ENCODE measurements at regions not wholly inside any gene's neighbourhood (a gene's known extent, or its start where the extent isn't known, plus 50 kb on each side); places are given as distances from the start of the nearest gene placed in this dataset.
A peak's percentile ranks its signal among the peaks of the same experiment; 100 is the strongest.

DNA sequence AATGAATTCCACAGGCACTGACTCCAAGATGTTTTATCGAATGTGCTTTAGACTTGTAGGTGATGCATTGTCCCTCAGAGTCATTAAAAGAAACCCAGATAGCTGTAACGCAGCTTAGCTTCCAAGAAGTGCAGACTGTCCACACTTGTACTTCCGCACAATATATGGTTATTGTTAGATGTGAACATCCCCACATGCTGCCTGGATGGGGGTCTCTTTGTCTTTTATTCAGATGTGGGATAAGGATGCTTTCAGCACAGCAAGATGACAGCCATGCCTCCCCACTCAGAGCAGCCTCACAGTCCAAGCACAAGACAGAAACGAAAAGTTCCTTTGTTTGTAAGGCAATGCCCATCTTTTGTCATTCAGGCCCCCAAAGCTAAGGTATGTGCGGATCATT, 416.6 kb downstream of the HRH4 start:
- no peak for TF ChIP-seq EZH2phosphoT487 (IDR thresholded peaks at IDR 0.05; ENCODE audit: borderline replicate concordance)
- TF ChIP-seq, protein P1, sequence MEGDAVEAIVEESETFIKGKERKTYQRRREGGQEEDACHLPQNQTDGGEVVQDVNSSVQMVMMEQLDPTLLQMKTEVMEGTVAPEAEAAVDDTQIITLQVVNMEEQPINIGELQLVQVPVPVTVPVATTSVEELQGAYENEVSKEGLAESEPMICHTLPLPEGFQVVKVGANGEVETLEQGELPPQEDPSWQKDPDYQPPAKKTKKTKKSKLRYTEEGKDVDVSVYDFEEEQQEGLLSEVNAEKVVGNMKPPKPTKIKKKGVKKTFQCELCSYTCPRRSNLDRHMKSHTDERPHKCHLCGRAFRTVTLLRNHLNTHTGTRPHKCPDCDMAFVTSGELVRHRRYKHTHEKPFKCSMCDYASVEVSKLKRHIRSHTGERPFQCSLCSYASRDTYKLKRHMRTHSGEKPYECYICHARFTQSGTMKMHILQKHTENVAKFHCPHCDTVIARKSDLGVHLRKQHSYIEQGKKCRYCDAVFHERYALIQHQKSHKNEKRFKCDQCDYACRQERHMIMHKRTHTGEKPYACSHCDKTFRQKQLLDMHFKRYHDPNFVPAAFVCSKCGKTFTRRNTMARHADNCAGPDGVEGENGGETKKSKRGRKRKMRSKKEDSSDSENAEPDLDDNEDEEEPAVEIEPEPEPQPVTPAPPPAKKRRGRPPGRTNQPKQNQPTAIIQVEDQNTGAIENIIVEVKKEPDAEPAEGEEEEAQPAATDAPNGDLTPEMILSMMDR (conservative IDR thresholded peaks at IDR 0.05; ENCODE audit: low read length) = no peak
- Histone ChIP-seq H3K4me3 (ENCODE audit: low read length, poor library complexity, severe bottlenecking) (no peak overlapping the region), H3K9me2 (replicated peaks; ENCODE audit: low read depth, low read length) (no peaks in the 10 kb centered on the region), H4K20me1 (ENCODE audit: insufficient read depth, low read length, poor library complexity, severe bottlenecking) (no peaks in the 10 kb centered on the region), H2AFZ (ENCODE audit: low read length) (no peak overlapping the region), H3K9ac (ENCODE audit: low read depth, low read length, poor library complexity, severe bottlenecking) (no peak overlapping the region), H3K4me2 (ENCODE audit: low read depth, low read length, poor library complexity, severe bottlenecking) (no peak overlapping the region), H3K9me3 (ENCODE audit: insufficient read depth, low read depth, low read length) (no peaks in the 10 kb centered on the region), H3F3A (ENCODE audit: low read depth) (no peaks in the 10 kb centered on the region), H3K36me3 (ENCODE audit: insufficient read depth, low read length) (no peaks in the 10 kb centered on the region), H3K79me2 (ENCODE audit: insufficient read depth, low read length) (no peaks in the 10 kb centered on the region), H3K4me1 (ENCODE audit: insufficient read depth, low read length, poor library complexity, severe bottlenecking) (peaks cover 5% of the 10 kb centered on the region), H3K27me3 (ENCODE audit: insufficient read depth, low read length, poor library complexity, severe bottlenecking) (no peaks in the 10 kb centered on the region)

DNA sequence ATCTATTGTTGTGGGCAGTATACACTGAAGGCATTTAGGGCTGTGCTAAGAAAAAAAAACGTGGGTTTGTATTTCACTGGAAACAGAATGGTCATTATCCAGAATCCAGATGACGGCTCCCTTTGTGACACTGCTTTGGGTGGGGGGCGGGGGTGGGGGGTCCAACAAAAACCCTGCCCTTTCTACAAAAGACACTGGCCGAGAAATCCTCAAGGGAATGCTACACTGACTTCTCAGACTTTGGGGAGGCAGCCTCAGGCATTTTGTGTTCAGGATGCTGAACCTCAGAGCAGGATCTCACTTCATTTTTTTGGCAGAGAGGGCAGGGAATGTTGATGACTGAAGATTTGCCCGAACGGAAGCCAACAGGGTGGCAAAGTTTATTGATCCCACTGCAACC, 417.1 kb downstream of the HRH4 start:
- Histone ChIP-seq H3K79me2 (ENCODE audit: insufficient read depth, low read length) (no peaks in the 10 kb centered on the region), H3K36me3 (ENCODE audit: insufficient read depth, low read length) (no peaks in the 10 kb centered on the region), H3K4me3 (ENCODE audit: low read length, poor library complexity, severe bottlenecking) (no peak overlapping the region), H3K27me3 (ENCODE audit: insufficient read depth, low read length, poor library complexity, severe bottlenecking) (no peaks in the 10 kb centered on the region), H4K20me1 (ENCODE audit: insufficient read depth, low read length, poor library complexity, severe bottlenecking) (no peaks in the 10 kb centered on the region), H3K9ac (ENCODE audit: low read depth, low read length, poor library complexity, severe bottlenecking) (no peak overlapping the region), H3K4me1 (ENCODE audit: insufficient read depth, low read length, poor library complexity, severe bottlenecking) (peaks cover 5% of the 10 kb centered on the region), H3K9me3 (ENCODE audit: insufficient read depth, low read depth, low read length) (no peaks in the 10 kb centered on the region), H2AFZ (ENCODE audit: low read length) (no peak overlapping the region), H3F3A (ENCODE audit: low read depth) (no peaks in the 10 kb centered on the region), H3K4me2 (ENCODE audit: low read depth, low read length, poor library complexity, severe bottlenecking) (no peak overlapping the region), H3K9me2 (replicated peaks; ENCODE audit: low read depth, low read length) (no peaks in the 10 kb centered on the region)
- TF ChIP-seq, protein P1 (conservative IDR thresholded peaks at IDR 0.05; ENCODE audit: low read length) = no peak
- no peak for TF ChIP-seq EZH2phosphoT487 (IDR thresholded peaks at IDR 0.05; ENCODE audit: borderline replicate concordance)

DNA sequence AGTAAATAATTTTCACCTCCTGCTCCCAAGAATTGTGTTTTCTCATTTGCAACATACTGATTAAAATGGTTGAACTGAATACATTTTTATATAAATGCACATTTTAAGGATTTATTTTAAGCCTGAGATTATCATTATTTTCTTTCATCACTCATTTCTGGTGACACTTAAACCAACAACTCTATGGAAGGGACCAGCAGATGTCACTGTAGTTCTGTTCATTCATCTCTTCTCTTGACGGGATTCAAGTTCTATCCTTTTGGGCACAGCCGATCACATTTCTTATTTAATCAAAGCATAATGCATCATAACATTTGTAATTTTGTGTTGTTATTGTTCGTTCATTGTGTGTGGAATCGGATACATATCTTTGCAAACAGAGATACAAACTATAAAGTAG, 417.9 kb downstream of the HRH4 start:
- Histone ChIP-seq H4K20me1 (ENCODE audit: insufficient read depth, low read length, poor library complexity, severe bottlenecking) (no peaks in the 10 kb centered on the region), H3K9ac (ENCODE audit: low read depth, low read length, poor library complexity, severe bottlenecking) (no peak overlapping the region), H3F3A (ENCODE audit: low read depth) (no peaks in the 10 kb centered on the region), H3K4me2 (ENCODE audit: low read depth, low read length, poor library complexity, severe bottlenecking) (no peak overlapping the region), H3K9me3 (ENCODE audit: insufficient read depth, low read depth, low read length) (no peaks in the 10 kb centered on the region), H3K27me3 (ENCODE audit: insufficient read depth, low read length, poor library complexity, severe bottlenecking) (no peaks in the 10 kb centered on the region), H3K36me3 (ENCODE audit: insufficient read depth, low read length) (no peaks in the 10 kb centered on the region), H3K79me2 (ENCODE audit: insufficient read depth, low read length) (no peaks in the 10 kb centered on the region), H3K9me2 (replicated peaks; ENCODE audit: low read depth, low read length) (no peaks in the 10 kb centered on the region), H3K4me3 (ENCODE audit: low read length, poor library complexity, severe bottlenecking) (no peak overlapping the region), H2AFZ (ENCODE audit: low read length) (no peak overlapping the region), H3K4me1 (ENCODE audit: insufficient read depth, low read length, poor library complexity, severe bottlenecking) (peaks cover 5% of the 10 kb centered on the region)
- TF ChIP-seq, protein P1 (conservative IDR thresholded peaks at IDR 0.05; ENCODE audit: low read length) = peak; percentile 83
- TF ChIP-seq EZH2phosphoT487 (IDR thresholded peaks at IDR 0.05; ENCODE audit: borderline replicate concordance) = no peak

Measured in Loucy (cell line).